ENCODE measurements at regions not wholly inside any gene's neighbourhood (a gene's known extent, or its start where the extent isn't known, plus 50 kb on each side); places are given as distances from the start of the nearest gene placed in this dataset.

DNA sequence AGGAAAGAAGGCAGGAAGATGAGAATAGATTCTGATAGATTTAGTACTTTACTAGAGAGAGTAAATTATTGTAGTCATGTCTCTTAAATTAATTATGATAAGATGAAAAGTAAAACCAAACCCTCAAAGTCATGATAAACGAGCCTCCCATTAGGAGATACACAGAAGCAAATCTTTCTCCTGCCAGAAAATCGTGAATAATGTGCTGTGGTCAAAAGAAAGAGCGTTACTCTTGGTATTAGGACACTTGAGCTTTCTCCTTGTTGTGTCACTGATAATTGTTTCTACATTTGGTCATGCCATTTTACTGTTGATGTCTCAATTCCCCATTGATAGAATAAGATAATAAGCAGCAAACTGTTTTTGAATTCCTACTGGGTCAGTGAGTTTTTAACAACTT lies 562.8 kb upstream of the TLE4 start:
- H2AFZ ChIP-seq (ENCODE audit: low read depth, low read length) = peak overlapping the region; percentile 86
- H3K27ac ChIP-seq (ENCODE audit: low read length) = peak overlapping the region; percentile 96
- no peaks in the 10 kb centered on the region for H4K20me1 ChIP-seq (ENCODE audit: insufficient read depth, low read length)
- peaks cover 18% of the 10 kb centered on the region for H3K36me3 ChIP-seq (replicated peaks; ENCODE audit: low read depth, low read length)
- H3K4me3 ChIP-seq (ENCODE audit: low read length) = peak overlapping the region; percentile 58
- H3K79me2 ChIP-seq (ENCODE audit: low read length) = no peaks in the 10 kb centered on the region
- no peaks in the 10 kb centered on the region for H3K9me3 ChIP-seq (ENCODE audit: insufficient read depth, low read length)
- TF ChIP-seq CTCF (IDR thresholded peaks at IDR 0.05; ENCODE audit: low read depth, low read length) (no peak), EZH2phosphoT487 (IDR thresholded peaks at IDR 0.05; ENCODE audit: low read depth) (no peak)
- peak overlapping the region; percentile 83 for H3K4me2 ChIP-seq (ENCODE audit: low read length)
- H3K4me1 ChIP-seq (ENCODE audit: low read length) = peaks cover 54% of the 10 kb centered on the region
- no peaks in the 10 kb centered on the region for H3K27me3 ChIP-seq (ENCODE audit: low read depth, low read length)
- H3K9ac ChIP-seq (ENCODE audit: low read length) = peak overlapping the region; percentile 79

DNA sequence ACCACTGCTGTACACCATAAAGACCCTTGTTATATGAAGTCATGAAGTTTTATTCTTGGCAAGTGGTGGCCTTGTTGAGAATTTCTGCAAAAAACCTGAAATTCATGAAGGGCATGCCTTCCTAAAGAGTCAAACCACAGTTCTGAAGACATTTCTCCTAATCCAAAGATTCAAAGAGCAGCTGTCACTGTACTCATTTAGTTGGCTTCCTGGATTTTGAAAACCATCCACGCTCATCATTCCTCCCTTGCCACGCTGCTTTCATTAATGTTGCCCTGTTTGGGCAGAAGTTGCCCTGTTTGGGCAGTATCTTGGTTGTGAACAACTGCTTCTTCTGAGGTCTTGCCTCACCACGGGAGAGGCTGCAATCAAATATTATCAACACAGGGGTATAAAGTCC lies 560.3 kb upstream of the TLE4 start:
- no peak for TF ChIP-seq EZH2phosphoT487 (IDR thresholded peaks at IDR 0.05; ENCODE audit: low read depth)
- no peak for TF ChIP-seq CTCF (IDR thresholded peaks at IDR 0.05; ENCODE audit: low read depth, low read length)
- H3K36me3 ChIP-seq (replicated peaks; ENCODE audit: low read depth, low read length) = peaks cover 18% of the 10 kb centered on the region
- peaks cover 51% of the 10 kb centered on the region for H3K4me1 ChIP-seq (ENCODE audit: low read length)
- no peak overlapping the region for H2AFZ ChIP-seq (ENCODE audit: low read depth, low read length)
- no peak overlapping the region for H3K4me3 ChIP-seq (ENCODE audit: low read length)
- H3K9ac ChIP-seq (ENCODE audit: low read length) = no peak overlapping the region
- H3K27me3 ChIP-seq (ENCODE audit: low read depth, low read length) = no peaks in the 10 kb centered on the region
- no peak overlapping the region for H3K4me2 ChIP-seq (ENCODE audit: low read length)
- no peaks in the 10 kb centered on the region for H3K79me2 ChIP-seq (ENCODE audit: low read length)
- H3K9me3 ChIP-seq (ENCODE audit: insufficient read depth, low read length) = no peaks in the 10 kb centered on the region
- no peak overlapping the region for H3K27ac ChIP-seq (ENCODE audit: low read length)
- no peaks in the 10 kb centered on the region for H4K20me1 ChIP-seq (ENCODE audit: insufficient read depth, low read length)

- TF ChIP-seq EZH2phosphoT487 (IDR thresholded peaks at IDR 0.05; ENCODE audit: low read depth) (no peak), CTCF (IDR thresholded peaks at IDR 0.05; ENCODE audit: low read depth, low read length) (no peak)
- no peak overlapping the region for H3K4me2 ChIP-seq (ENCODE audit: low read length)
Observed at GRCh38 chr9:79012561-79012960, 559.2 kb upstream of the TLE4 start.

DNA sequence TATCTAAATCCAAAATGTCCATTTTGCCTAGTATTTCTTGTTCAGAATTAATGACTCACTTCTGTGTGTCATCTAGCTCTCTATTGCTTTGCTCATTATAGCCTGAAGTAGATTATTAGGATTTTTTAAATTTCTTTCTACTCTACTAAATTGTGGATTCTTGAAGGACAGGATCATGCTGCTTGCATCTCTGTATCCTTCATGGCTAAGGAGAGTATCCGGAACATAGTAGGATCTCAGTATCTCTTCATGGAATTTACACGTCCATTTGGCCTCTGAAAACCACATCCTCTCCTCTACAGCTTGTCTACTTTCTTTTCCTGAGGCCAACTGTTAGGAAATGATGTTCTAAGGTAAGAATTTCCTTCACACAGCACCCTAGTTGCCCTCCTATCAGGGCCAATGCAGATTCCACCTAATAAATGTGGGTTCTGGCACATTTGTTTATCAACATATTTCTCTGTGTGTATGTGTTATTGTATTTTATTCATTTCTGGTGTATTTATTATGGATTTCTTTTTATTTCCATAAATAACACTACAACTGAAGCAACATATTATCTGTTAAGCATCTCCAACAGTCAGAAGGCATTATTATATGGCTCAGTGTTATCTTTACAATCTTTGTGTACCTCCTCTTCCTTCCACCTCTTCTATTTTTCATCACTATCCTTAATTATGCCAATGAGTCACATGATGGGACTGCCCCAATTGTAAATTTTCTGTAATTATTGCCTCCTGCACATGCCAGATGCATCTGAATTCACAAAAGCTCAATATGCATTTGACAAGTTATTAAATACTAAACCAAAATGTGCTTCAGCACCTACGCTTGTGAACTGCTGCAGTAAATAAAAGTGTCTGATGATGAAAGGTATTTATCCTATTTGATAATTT lies 557.8 kb upstream of the TLE4 start:
- no peak overlapping the region for H3K4me3 ChIP-seq (ENCODE audit: low read length)
- H3K36me3 ChIP-seq (replicated peaks; ENCODE audit: low read depth, low read length) = peaks cover 18% of the 10 kb centered on the region
- H2AFZ ChIP-seq (ENCODE audit: low read depth, low read length) = no peak overlapping the region
- H4K20me1 ChIP-seq (ENCODE audit: insufficient read depth, low read length) = no peaks in the 10 kb centered on the region
- H3K4me2 ChIP-seq (ENCODE audit: low read length) = no peak overlapping the region
- H3K27ac ChIP-seq (ENCODE audit: low read length) = no peak overlapping the region
- peaks cover 29% of the 10 kb centered on the region for H3K4me1 ChIP-seq (ENCODE audit: low read length)
- no peaks in the 10 kb centered on the region for H3K79me2 ChIP-seq (ENCODE audit: low read length)
- no peak overlapping the region for H3K9ac ChIP-seq (ENCODE audit: low read length)
- no peaks in the 10 kb centered on the region for H3K9me3 ChIP-seq (ENCODE audit: insufficient read depth, low read length)
- TF ChIP-seq CTCF (IDR thresholded peaks at IDR 0.05; ENCODE audit: low read depth, low read length) = no peak
- no peak for TF ChIP-seq EZH2phosphoT487 (IDR thresholded peaks at IDR 0.05; ENCODE audit: low read depth)
- no peaks in the 10 kb centered on the region for H3K27me3 ChIP-seq (ENCODE audit: low read depth, low read length)

More at GRCh38 chr9:79012561-79012960, 559.2 kb upstream of the TLE4 start:
- Histone ChIP-seq H3K27me3 (ENCODE audit: low read depth, low read length) (no peaks in the 10 kb centered on the region), H3K4me3 (ENCODE audit: low read length) (no peak overlapping the region), H3K4me1 (ENCODE audit: low read length) (peaks cover 41% of the 10 kb centered on the region), H3K79me2 (ENCODE audit: low read length) (no peaks in the 10 kb centered on the region), H2AFZ (ENCODE audit: low read depth, low read length) (no peak overlapping the region), H3K27ac (ENCODE audit: low read length) (no peak overlapping the region), H3K36me3 (replicated peaks; ENCODE audit: low read depth, low read length) (peaks cover 18% of the 10 kb centered on the region), H3K9me3 (ENCODE audit: insufficient read depth, low read length) (no peaks in the 10 kb centered on the region), H3K9ac (ENCODE audit: low read length) (no peak overlapping the region), H4K20me1 (ENCODE audit: insufficient read depth, low read length) (no peaks in the 10 kb centered on the region)
